MCF 10A (cell line): ENCODE measurements at regions not wholly inside any gene's neighbourhood (a gene's known extent, or its start where the extent isn't known, plus 50 kb on each side); places are given as distances from the start of the nearest gene placed in this dataset.

Source experiments
- BruUV-seq: library from RNA; stranded (reverse); fragments of 400-500 nt; replicated peaks from 2 replicates; lab custom pipeline; 2021; lab: Mats Ljungman, UMichigan
- CTCF ChIA-PET: fragments of 300-600 bp; sonication (Branson Sonifier 250); formaldehyde crosslinking; extraction: SDS; loops from one replicate; lab custom pipeline; 2021; ENCODE audit warnings: antibody characterized with exemption, inconsistent platforms; lab: Yijun Ruan, JAX
- POLR2A ChIA-PET: fragments of 300-600, 350-650 bp; sonication (Branson Sonifier 250); formaldehyde crosslinking; extraction: SDS; loops from one replicate; lab custom pipeline; 2020; ENCODE audit warnings: antibody characterized with exemption, inconsistent platforms; lab: Yijun Ruan, JAX
- DNase-seq: peaks from one replicate; pipeline ENCODE4 v3.0.0-alpha.2; 2018; ENCODE audit not compliant: unreplicated experiment
- H3K27ac Mint-ChIP-seq: one replicate; pipeline ENCODE4 v1.8.0; 2022; ENCODE audit warnings: mild to moderate bottlenecking, low read depth, mixed read lengths; ENCODE audit not compliant: unreplicated experiment
- H3K27me3 Mint-ChIP-seq: one replicate; pipeline ENCODE4 v1.8.0; 2022; ENCODE audit warnings: mixed read lengths; ENCODE audit not compliant: insufficient read depth, unreplicated experiment
- H3K36me3 Mint-ChIP-seq: one replicate; pipeline ENCODE4 v1.8.0; 2022; ENCODE audit warnings: mild to moderate bottlenecking, moderate library complexity, mixed read lengths; ENCODE audit not compliant: insufficient read depth, unreplicated experiment
- H3K4me1 Mint-ChIP-seq: one replicate; pipeline ENCODE4 v1.8.0; 2022; ENCODE audit warnings: mixed read lengths; ENCODE audit not compliant: insufficient read depth, unreplicated experiment
- H3K4me3 Mint-ChIP-seq: one replicate; pipeline ENCODE4 v1.8.0; 2022; ENCODE audit warnings: mild to moderate bottlenecking, moderate library complexity, mixed read lengths; ENCODE audit not compliant: unreplicated experiment
- H3K9me3 Mint-ChIP-seq: one replicate; pipeline ENCODE4 v1.8.0; 2022; ENCODE audit warnings: mixed read lengths; ENCODE audit not compliant: unreplicated experiment
- CTCF ChIP-seq: fragments of 200-600 bp; IDR thresholded peaks from one replicate; pipeline ENCODE4 v1.8.0; 2022; ENCODE audit warnings: antibody characterized with exemption, mild to moderate bottlenecking; ENCODE audit not compliant: unreplicated experiment
- intact Hi-C: fragments of 100-400 bp; cut with micrococcal nuclease; formaldehyde crosslinking; loops from 2 replicates; pipeline ENCODE4 v1.14.1; 2022

- CTCF ChIA-PET = no interaction called here
- H3K27me3 Mint-ChIP-seq = no peaks in the 10 kb centered on the region
- no peak overlapping the region for H3K27ac Mint-ChIP-seq
- no peak overlapping the region for H3K4me3 Mint-ChIP-seq
- POLR2A ChIA-PET = no interaction called here
- BruUV-seq = no TSS peak
- TF ChIP-seq CTCF = no peak
- intact Hi-C loops = no loop called here
- no peaks in the 10 kb centered on the region for H3K36me3 Mint-ChIP-seq
- no peaks in the 10 kb centered on the region for H3K4me1 Mint-ChIP-seq
- peaks cover 20% of the 10 kb centered on the region for H3K9me3 Mint-ChIP-seq
- DNase-seq = no peak
These were observed 664.7 kb downstream of the IGSF11 start for GRCh38 chr3:118369892-118370491.

GRCh38 chr3:118380576-118380975 is 654.1 kb downstream of the IGSF11 start:
- peak; percentile 19 for DNase-seq
- intact Hi-C loops = no loop called here
- no peaks in the 10 kb centered on the region for H3K27me3 Mint-ChIP-seq
- no TSS peak for BruUV-seq
- H3K36me3 Mint-ChIP-seq = no peaks in the 10 kb centered on the region
- TF ChIP-seq CTCF = no peak
- H3K4me3 Mint-ChIP-seq = no peak overlapping the region
- no peaks in the 10 kb centered on the region for H3K4me1 Mint-ChIP-seq
- no peaks in the 10 kb centered on the region for H3K9me3 Mint-ChIP-seq
- H3K27ac Mint-ChIP-seq = no peak overlapping the region
- CTCF ChIA-PET = interaction anchor here (0.6 kb wide), 1 partner anchor 698 kb away, joined by 3 read pairs; no protein-coding TSS in a partner anchor
- POLR2A ChIA-PET = no interaction called here

- no peak for DNase-seq
- no TSS peak for BruUV-seq
- Mint-ChIP-seq H3K27ac (no peak overlapping the region), H3K36me3 (no peaks in the 10 kb centered on the region), H3K4me3 (no peak overlapping the region), H3K9me3 (no peaks in the 10 kb centered on the region), H3K27me3 (no peaks in the 10 kb centered on the region), H3K4me1 (peaks cover 5% of the 10 kb centered on the region)
- TF ChIP-seq CTCF = no peak
- intact Hi-C loops = no loop called here
- ChIA-PET POLR2A (interaction anchor here (0.6 kb wide), 1 partner anchor 582 kb away, joined by 3 read pairs; no protein-coding TSS in a partner anchor), CTCF (interaction anchor here (0.6 to 0.7 kb wide), 2 partner anchors 395 to 1338 kb away, joined by 3 read pairs; no protein-coding TSS in a partner anchor)
These were observed 638.2 kb downstream of the IGSF11 start for GRCh38 chr3:118396491-118396890.

GRCh38 chr3:118400086-118400485 is 634.6 kb downstream of the IGSF11 start:
- no peaks in the 10 kb centered on the region for H3K9me3 Mint-ChIP-seq
- no peaks in the 10 kb centered on the region for H3K36me3 Mint-ChIP-seq
- CTCF ChIA-PET = no interaction called here
- H3K27ac Mint-ChIP-seq = no peak overlapping the region
- peaks cover 5% of the 10 kb centered on the region for H3K4me1 Mint-ChIP-seq
- no peak for TF ChIP-seq CTCF
- H3K4me3 Mint-ChIP-seq = no peak overlapping the region
- DNase-seq = no peak
- BruUV-seq = no TSS peak
- intact Hi-C loops = loop anchor here (10.0 kb wide), 1 partner anchor 225 kb away; no protein-coding TSS in a partner anchor
- POLR2A ChIA-PET = no interaction called here
- no peaks in the 10 kb centered on the region for H3K27me3 Mint-ChIP-seq
